ENCODE measurements at regions not wholly inside any gene's neighbourhood (a gene's known extent, or its start where the extent isn't known, plus 50 kb on each side); places are given as distances from the start of the nearest gene placed in this dataset.
"Not testable (repeated sequence)": the region's sequence is repeated elsewhere in the genome, so short reads cannot be mapped to it uniquely, and the experiment has no call there.

- Histone ChIP-seq H3K36me3 (no peaks in the 10 kb centered on the region), H3K9me3 (ENCODE audit: low read depth) (no peaks in the 10 kb centered on the region), H3K4me1 (ENCODE audit: low read depth) (no peaks in the 10 kb centered on the region), H3K27me3 (peaks cover 25% of the 10 kb centered on the region), H3K27ac (no peak overlapping the region), H3K4me3 (no peak overlapping the region)
- DNase-seq (ENCODE audit: low read depth in 1 of 2, low spot score in 1 of 2): no peak
- TF ChIP-seq CTCF (IDR thresholded peaks at IDR 0.05; ENCODE audit: low read depth, low read length): no peak
Measured at GRCh38 chr15:28459279-28459678, 73.5 kb downstream of the GOLGA8G start.

GRCh38 chr15:28457396-28457932, 75.3 kb downstream of the GOLGA8G start:
- H3K27me3 ChIP-seq: peaks cover 25% of the 10 kb centered on the region
- not testable (repeated sequence) for H3K4me1 ChIP-seq (ENCODE audit: low read depth); DNase-seq (ENCODE audit: low read depth in 1 of 2, low spot score in 1 of 2); H3K36me3 ChIP-seq; H3K27ac ChIP-seq; H3K4me3 ChIP-seq; H3K9me3 ChIP-seq (ENCODE audit: low read depth)

- no peak overlapping the region for H3K4me3 ChIP-seq
Measured at GRCh38 chr15:28456476-28457395, 76.0 kb downstream of the GOLGA8G start.

GRCh38 chr15:28455537-28456475, 77.0 kb downstream of the GOLGA8G start:
- not testable (repeated sequence) for H3K27ac ChIP-seq; H3K4me3 ChIP-seq; DNase-seq (ENCODE audit: low read depth in 1 of 2, low spot score in 1 of 2); H3K4me1 ChIP-seq (ENCODE audit: low read depth); H3K36me3 ChIP-seq; H3K9me3 ChIP-seq (ENCODE audit: low read depth)
- peaks cover 25% of the 10 kb centered on the region for H3K27me3 ChIP-seq

More at GRCh38 chr15:28456476-28457395, 76.0 kb downstream of the GOLGA8G start:
- no peaks in the 10 kb centered on the region for H3K36me3 ChIP-seq
- no peak for TF ChIP-seq CTCF (IDR thresholded peaks at IDR 0.05; ENCODE audit: low read depth, low read length)
- H3K4me1 ChIP-seq (ENCODE audit: low read depth): no peaks in the 10 kb centered on the region
- H3K9me3 ChIP-seq (ENCODE audit: low read depth): no peaks in the 10 kb centered on the region
- no peak for DNase-seq (ENCODE audit: low read depth in 1 of 2, low spot score in 1 of 2)
- no peak overlapping the region for H3K27ac ChIP-seq
- peaks cover 25% of the 10 kb centered on the region for H3K27me3 ChIP-seq

- H3K4me1 ChIP-seq (ENCODE audit: low read depth); H3K27ac ChIP-seq; H3K9me3 ChIP-seq (ENCODE audit: low read depth); H3K36me3 ChIP-seq; DNase-seq (ENCODE audit: low read depth in 1 of 2, low spot score in 1 of 2): not testable (repeated sequence)
- peak overlapping the region; percentile 27 for H3K4me3 ChIP-seq
- peaks cover 25% of the 10 kb centered on the region for H3K27me3 ChIP-seq
Measured at GRCh38 chr15:28454751-28455220, 76.3 kb downstream of the GOLGA8F start.
